Progenitor cell of endocrine pancreas (in vitro differentiated cells): ENCODE measurements at regions not wholly inside any gene's neighbourhood (a gene's known extent, or its start where the extent isn't known, plus 50 kb on each side); places are given as distances from the start of the nearest gene placed in this dataset.

Source experiments
- DNase-seq: peaks from one replicate; pipeline ENCODE4 v3.0.0; 2021; ENCODE audit warnings: low spot score; ENCODE audit not compliant: unreplicated experiment
- H3K27ac Mint-ChIP-seq: 2 replicates; pipeline ENCODE4 v1.8.0; 2021; ENCODE audit warnings: mild to moderate bottlenecking, moderate library complexity, mixed read lengths
- H3K27me3 Mint-ChIP-seq: 2 replicates; pipeline ENCODE4 v1.8.0; 2021; ENCODE audit warnings: mixed read lengths
- H3K36me3 Mint-ChIP-seq: 2 replicates; pipeline ENCODE4 v1.8.0; 2022; ENCODE audit warnings: mixed read lengths; ENCODE audit not compliant: insufficient read depth
- H3K4me1 Mint-ChIP-seq: 2 replicates; pipeline ENCODE4 v1.8.0; 2021; ENCODE audit warnings: low read depth, mixed read lengths
- H3K4me3 Mint-ChIP-seq: 2 replicates; pipeline ENCODE4 v1.8.0; 2021; ENCODE audit warnings: low read depth, mild to moderate bottlenecking, moderate library complexity, mixed read lengths
- H3K9me3 Mint-ChIP-seq: 2 replicates; pipeline ENCODE4 v1.8.0; 2021; ENCODE audit warnings: low read depth, mixed read lengths
- TF ChIP-seq, protein P1 (sequence below): fragments of 200-600 bp; sonication (generic); IDR thresholded peaks from one replicate; pipeline ENCODE4 v1.5.0; 2021; ENCODE audit warnings: antibody characterized with exemption, mild to moderate bottlenecking; ENCODE audit not compliant: unreplicated experiment

GRCh38 chr10:128624656-128625530 lies 498.7 kb upstream of the MKI67 start:
- DNase-seq = no peak
- Mint-ChIP-seq H3K9me3 (no peaks in the 10 kb centered on the region), H3K27ac (no peak overlapping the region), H3K4me3 (no peak overlapping the region), H3K27me3 (peaks cover 10% of the 10 kb centered on the region), H3K36me3 (no peaks in the 10 kb centered on the region), H3K4me1 (peaks cover 3% of the 10 kb centered on the region)
- TF ChIP-seq, protein P1, sequence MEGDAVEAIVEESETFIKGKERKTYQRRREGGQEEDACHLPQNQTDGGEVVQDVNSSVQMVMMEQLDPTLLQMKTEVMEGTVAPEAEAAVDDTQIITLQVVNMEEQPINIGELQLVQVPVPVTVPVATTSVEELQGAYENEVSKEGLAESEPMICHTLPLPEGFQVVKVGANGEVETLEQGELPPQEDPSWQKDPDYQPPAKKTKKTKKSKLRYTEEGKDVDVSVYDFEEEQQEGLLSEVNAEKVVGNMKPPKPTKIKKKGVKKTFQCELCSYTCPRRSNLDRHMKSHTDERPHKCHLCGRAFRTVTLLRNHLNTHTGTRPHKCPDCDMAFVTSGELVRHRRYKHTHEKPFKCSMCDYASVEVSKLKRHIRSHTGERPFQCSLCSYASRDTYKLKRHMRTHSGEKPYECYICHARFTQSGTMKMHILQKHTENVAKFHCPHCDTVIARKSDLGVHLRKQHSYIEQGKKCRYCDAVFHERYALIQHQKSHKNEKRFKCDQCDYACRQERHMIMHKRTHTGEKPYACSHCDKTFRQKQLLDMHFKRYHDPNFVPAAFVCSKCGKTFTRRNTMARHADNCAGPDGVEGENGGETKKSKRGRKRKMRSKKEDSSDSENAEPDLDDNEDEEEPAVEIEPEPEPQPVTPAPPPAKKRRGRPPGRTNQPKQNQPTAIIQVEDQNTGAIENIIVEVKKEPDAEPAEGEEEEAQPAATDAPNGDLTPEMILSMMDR = no peak

- H3K4me3 Mint-ChIP-seq = no peak overlapping the region
- no peak for DNase-seq
- no peaks in the 10 kb centered on the region for H3K9me3 Mint-ChIP-seq
- TF ChIP-seq, protein P1 = no peak
- no peak overlapping the region for H3K27ac Mint-ChIP-seq
- H3K4me1 Mint-ChIP-seq = peaks cover 3% of the 10 kb centered on the region
- peaks cover 10% of the 10 kb centered on the region for H3K27me3 Mint-ChIP-seq
- H3K36me3 Mint-ChIP-seq = no peaks in the 10 kb centered on the region
Observed at GRCh38 chr10:128625926-128626325, 499.7 kb upstream of the MKI67 start.

DNA sequence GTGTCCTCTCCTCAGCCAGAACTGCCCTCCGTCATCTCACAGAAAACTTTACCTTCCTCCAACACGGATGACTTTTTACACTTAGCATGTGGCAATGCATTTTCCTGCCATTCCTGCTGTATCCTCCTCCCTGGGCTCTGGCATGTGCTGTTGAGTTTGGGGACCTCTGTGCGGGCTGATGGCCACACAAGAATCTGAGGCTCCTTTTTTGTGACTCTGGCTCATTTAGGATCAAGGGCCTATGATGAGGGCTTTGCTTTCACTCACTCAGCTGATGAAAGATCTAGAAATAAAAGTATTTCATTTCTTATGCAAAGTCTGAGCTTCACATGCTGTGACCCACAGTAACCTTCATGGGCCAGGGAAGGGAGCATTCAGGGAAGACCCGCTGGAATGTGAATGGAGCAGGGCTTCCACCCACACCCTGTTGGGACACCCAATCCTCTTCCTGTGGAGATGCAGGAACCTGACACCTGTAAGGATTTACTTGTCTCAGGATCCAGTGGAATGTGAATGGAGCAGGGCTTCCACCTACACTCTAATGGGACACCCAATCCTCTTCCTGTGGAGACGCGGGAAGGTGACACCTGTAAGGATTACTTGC lies 500.3 kb upstream of the MKI67 start:
- no peak for DNase-seq
- Mint-ChIP-seq H3K27me3 (peaks cover 8% of the 10 kb centered on the region), H3K4me3 (no peak overlapping the region), H3K36me3 (no peaks in the 10 kb centered on the region), H3K9me3 (no peaks in the 10 kb centered on the region), H3K4me1 (peaks cover 3% of the 10 kb centered on the region), H3K27ac (no peak overlapping the region)
- TF ChIP-seq, protein P1 = no peak

- peaks cover 14% of the 10 kb centered on the region for H3K27me3 Mint-ChIP-seq
- peaks cover 3% of the 10 kb centered on the region for H3K4me1 Mint-ChIP-seq
- TF ChIP-seq, protein P1 = no peak
- H3K36me3 Mint-ChIP-seq = no peaks in the 10 kb centered on the region
- no peaks in the 10 kb centered on the region for H3K9me3 Mint-ChIP-seq
- no peak overlapping the region for H3K27ac Mint-ChIP-seq
- DNase-seq = no peak
- no peak overlapping the region for H3K4me3 Mint-ChIP-seq
Observed at GRCh38 chr10:128627811-128628210, 501.6 kb upstream of the MKI67 start.

GRCh38 chr10:128628252-128628651 lies 502.0 kb upstream of the MKI67 start:
- Mint-ChIP-seq H3K9me3 (no peaks in the 10 kb centered on the region), H3K36me3 (no peaks in the 10 kb centered on the region), H3K27me3 (peaks cover 14% of the 10 kb centered on the region), H3K27ac (no peak overlapping the region), H3K4me1 (peaks cover 3% of the 10 kb centered on the region), H3K4me3 (no peak overlapping the region)
- DNase-seq = no peak
- TF ChIP-seq, protein P1 = no peak
